ENCODE measurements at regions not wholly inside any gene's neighbourhood (a gene's known extent, or its start where the extent isn't known, plus 50 kb on each side); places are given as distances from the start of the nearest gene placed in this dataset.

DNA sequence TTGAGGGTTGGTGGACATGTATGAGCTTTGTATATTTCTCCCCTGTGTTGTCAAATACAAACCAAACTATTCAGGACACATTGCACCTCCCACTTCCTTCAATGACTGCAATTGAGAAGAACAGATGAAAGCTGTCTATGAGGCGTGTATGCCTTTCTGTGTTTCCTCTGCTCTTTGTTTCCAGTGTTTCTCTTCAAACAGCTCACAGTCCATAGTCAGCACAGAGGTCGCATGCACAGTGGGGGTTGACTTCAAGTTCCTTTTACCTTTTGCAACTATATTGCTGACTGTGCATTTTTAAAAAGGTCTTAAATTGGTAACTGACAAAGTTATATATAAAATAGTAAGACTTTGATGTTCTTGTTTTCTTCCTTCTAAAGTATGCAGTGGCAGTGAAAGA is 957.8 kb downstream of the C4orf33 start:
- Mint-ChIP-seq H3K36me3 (ENCODE audit: low read depth) (no peaks in the 10 kb centered on the region), H3K9me3 (peaks cover 7% of the 10 kb centered on the region), H3K27ac (no peak overlapping the region), H3K4me1 (no peaks in the 10 kb centered on the region), H3K4me3 (no peak overlapping the region), H3K27me3 (no peaks in the 10 kb centered on the region)
- DNase-seq (no peak), ATAC-seq (ENCODE audit: low read depth) (no peak)
- ChIA-PET POLR2A (no interaction called here), CTCF (no interaction called here)
- TF ChIP-seq, protein P1, sequence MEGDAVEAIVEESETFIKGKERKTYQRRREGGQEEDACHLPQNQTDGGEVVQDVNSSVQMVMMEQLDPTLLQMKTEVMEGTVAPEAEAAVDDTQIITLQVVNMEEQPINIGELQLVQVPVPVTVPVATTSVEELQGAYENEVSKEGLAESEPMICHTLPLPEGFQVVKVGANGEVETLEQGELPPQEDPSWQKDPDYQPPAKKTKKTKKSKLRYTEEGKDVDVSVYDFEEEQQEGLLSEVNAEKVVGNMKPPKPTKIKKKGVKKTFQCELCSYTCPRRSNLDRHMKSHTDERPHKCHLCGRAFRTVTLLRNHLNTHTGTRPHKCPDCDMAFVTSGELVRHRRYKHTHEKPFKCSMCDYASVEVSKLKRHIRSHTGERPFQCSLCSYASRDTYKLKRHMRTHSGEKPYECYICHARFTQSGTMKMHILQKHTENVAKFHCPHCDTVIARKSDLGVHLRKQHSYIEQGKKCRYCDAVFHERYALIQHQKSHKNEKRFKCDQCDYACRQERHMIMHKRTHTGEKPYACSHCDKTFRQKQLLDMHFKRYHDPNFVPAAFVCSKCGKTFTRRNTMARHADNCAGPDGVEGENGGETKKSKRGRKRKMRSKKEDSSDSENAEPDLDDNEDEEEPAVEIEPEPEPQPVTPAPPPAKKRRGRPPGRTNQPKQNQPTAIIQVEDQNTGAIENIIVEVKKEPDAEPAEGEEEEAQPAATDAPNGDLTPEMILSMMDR (IDR thresholded peaks at IDR 0.05) = no peak
- intact Hi-C loops (cut with micrococcal nuclease) = no loop called here

DNA sequence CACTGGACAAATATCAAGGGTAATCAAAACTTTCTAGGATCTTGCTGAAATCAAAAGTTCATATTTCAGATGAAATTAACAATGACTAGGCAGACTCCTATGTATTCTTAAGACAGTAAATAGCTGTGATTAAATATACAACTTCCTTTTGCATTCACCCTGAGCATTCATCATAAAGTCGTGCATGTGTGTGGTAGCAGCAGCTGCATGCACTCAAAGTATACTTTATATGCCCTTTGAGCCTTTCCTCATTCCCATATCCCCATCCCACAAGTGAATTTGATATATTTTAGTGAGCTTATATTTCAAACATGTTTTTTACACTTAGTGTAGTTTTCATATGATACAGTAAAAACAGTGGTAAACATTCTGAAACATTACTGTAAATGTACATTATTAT is 959.0 kb downstream of the C4orf33 start:
- Mint-ChIP-seq H3K27ac (no peak overlapping the region), H3K36me3 (ENCODE audit: low read depth) (no peaks in the 10 kb centered on the region), H3K9me3 (peaks cover 7% of the 10 kb centered on the region), H3K4me3 (no peak overlapping the region), H3K4me1 (no peaks in the 10 kb centered on the region), H3K27me3 (no peaks in the 10 kb centered on the region)
- ChIA-PET POLR2A (no interaction called here), CTCF (no interaction called here)
- ATAC-seq (ENCODE audit: low read depth) (no peak), DNase-seq (no peak)
- TF ChIP-seq, protein P1 (IDR thresholded peaks at IDR 0.05) = no peak
- intact Hi-C loops (cut with micrococcal nuclease) = no loop called here

DNA sequence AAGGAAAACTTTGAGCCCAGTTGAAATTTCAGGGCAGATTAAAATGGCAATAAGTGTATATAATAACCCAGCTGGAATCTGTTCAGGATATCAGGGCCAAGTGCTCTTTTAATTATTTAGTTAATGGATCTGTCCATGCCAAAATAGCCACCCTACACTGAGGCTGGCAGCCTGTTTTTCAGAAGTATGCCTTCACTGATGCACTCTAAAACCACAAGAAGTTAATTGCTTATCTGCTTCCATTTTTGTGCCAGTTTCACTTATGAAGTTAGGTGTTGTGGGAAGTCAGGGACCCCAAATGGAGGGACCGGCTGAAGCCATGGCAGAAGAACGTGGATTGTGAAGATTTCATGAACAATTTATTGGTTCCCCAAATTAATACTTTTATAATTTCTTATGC is 960.3 kb downstream of the C4orf33 start:
- DNase-seq (no peak), ATAC-seq (ENCODE audit: low read depth) (no peak)
- Mint-ChIP-seq H3K27ac (no peak overlapping the region), H3K4me3 (no peak overlapping the region), H3K27me3 (no peaks in the 10 kb centered on the region), H3K4me1 (no peaks in the 10 kb centered on the region), H3K36me3 (ENCODE audit: low read depth) (no peaks in the 10 kb centered on the region), H3K9me3 (peaks cover 7% of the 10 kb centered on the region)
- intact Hi-C loops (cut with micrococcal nuclease) = no loop called here
- TF ChIP-seq, protein P1 (IDR thresholded peaks at IDR 0.05) = no peak
- CTCF ChIA-PET = no interaction called here
- POLR2A ChIA-PET = no interaction called here

DNA sequence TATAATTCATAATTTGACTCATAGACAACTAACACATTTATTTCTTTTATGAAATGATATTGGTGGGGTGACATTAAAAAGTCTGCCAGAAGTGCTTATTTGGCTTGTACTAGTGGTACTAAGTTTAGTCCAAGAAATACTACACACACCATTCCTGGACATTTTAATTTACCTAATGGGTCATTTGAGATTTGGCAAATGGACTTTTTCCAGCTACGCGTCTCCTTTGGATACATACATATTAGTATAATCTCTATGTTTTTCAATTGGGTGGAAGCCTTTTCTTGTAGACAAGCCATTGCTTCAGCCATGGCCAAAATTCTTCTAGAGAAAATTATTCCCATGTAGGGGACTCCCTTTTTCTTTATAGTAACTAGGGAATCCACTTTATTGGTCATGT is 968.5 kb downstream of the C4orf33 start:
- Mint-ChIP-seq H3K4me1 (no peaks in the 10 kb centered on the region), H3K36me3 (ENCODE audit: low read depth) (no peaks in the 10 kb centered on the region), H3K4me3 (no peak overlapping the region), H3K27ac (no peak overlapping the region), H3K9me3 (no peaks in the 10 kb centered on the region), H3K27me3 (no peaks in the 10 kb centered on the region)
- TF ChIP-seq, protein P1 (IDR thresholded peaks at IDR 0.05) = no peak
- no peak for DNase-seq
- no peak for ATAC-seq (ENCODE audit: low read depth)
- CTCF ChIA-PET = no interaction called here
- intact Hi-C loops (cut with micrococcal nuclease) = no loop called here
- POLR2A ChIA-PET = no interaction called here

DNA sequence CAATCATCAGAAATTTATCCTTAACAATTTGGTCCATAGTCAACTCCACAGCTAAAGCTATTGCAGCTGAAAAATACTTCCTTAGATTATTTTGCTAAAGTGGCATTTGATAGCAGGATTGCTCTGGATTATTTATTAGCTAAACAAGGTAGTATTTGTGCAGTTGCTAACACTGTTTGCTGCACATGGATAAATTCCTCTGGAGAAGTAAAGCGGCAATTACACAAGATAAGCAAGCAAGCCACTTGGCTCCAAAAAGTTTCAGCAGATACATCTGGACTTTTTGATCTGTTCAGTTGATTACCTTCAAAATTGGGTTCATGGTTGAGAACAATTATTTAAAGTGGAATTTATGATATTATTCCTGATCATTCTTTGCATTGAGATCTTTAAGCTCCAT is 971.5 kb downstream of the C4orf33 start:
- POLR2A ChIA-PET = no interaction called here
- no peaks in the 10 kb centered on the region for H3K9me3 Mint-ChIP-seq
- no peaks in the 10 kb centered on the region for H3K27me3 Mint-ChIP-seq
- no peaks in the 10 kb centered on the region for H3K4me1 Mint-ChIP-seq
- DNase-seq (no peak), ATAC-seq (ENCODE audit: low read depth) (no peak)
- no peak overlapping the region for H3K27ac Mint-ChIP-seq
- TF ChIP-seq, protein P1 (IDR thresholded peaks at IDR 0.05) = no peak
- H3K36me3 Mint-ChIP-seq (ENCODE audit: low read depth) = no peaks in the 10 kb centered on the region
- CTCF ChIA-PET = no interaction called here
- H3K4me3 Mint-ChIP-seq = no peak overlapping the region
- intact Hi-C loops (cut with micrococcal nuclease) = no loop called here

All from activated B cell treated with CpG ODN at 0.5 μM for 24 hours (primary cell).